Stimulated activated naive CD8-positive, alpha-beta T cell treated with anti-CD3 and anti-CD28 coated beads, Interleukin-15, Interleukin-2, amounts not matched to agents 100 U/mL and 50 U/mL, for 24 hours (primary cell): ENCODE measurements at regions not wholly inside any gene's neighbourhood (a gene's known extent, or its start where the extent isn't known, plus 50 kb on each side); places are given as distances from the start of the nearest gene placed in this dataset.
A peak's percentile ranks its signal among the peaks of the same experiment; 100 is the strongest.

Experiments used
- ATAC-seq: fragments of 150-1000 bp; cut with Tn5 transposase; one replicate; pipeline ENCODE4 v1.10.0; 2021
- DNase-seq: peaks from one replicate; pipeline ENCODE4 v3.0.0; 2021

GRCh38 chr20:63116412-63117106 is 99.4 kb downstream of the YTHDF1 start:
- DNase-seq (no peak), ATAC-seq (no peak)

- DNase-seq (no peak), ATAC-seq (no peak)
These were observed 100.1 kb downstream of the YTHDF1 start for GRCh38 chr20:63115651-63116411.

- ATAC-seq (no peak), DNase-seq (no peak)
These were observed 101.1 kb downstream of the YTHDF1 start for GRCh38 chr20:63114693-63115311.

GRCh38 chr20:63114006-63114692 is 101.8 kb downstream of the YTHDF1 start:
- no peak for ATAC-seq
- DNase-seq: no peak

- no peak for DNase-seq
- ATAC-seq: no peak
These were observed 103.3 kb downstream of the YTHDF1 start for GRCh38 chr20:63112491-63113219.

GRCh38 chr20:63108247-63108646 is 101.5 kb upstream of the BHLHE23 start:
- no peak for DNase-seq
- no peak for ATAC-seq

GRCh38 chr20:63107449-63108200 is 100.9 kb upstream of the BHLHE23 start:
- no peak for ATAC-seq
- no peak for DNase-seq

GRCh38 chr20:63106765-63107448 is 100.1 kb upstream of the BHLHE23 start:
- DNase-seq (no peak), ATAC-seq (no peak)

GRCh38 chr20:63106108-63106764 is 99.5 kb upstream of the BHLHE23 start:
- DNase-seq (no peak), ATAC-seq (no peak)

- DNase-seq: no peak
- no peak for ATAC-seq
These were observed 98.7 kb upstream of the BHLHE23 start for GRCh38 chr20:63105211-63106107.

GRCh38 chr20:63104312-63105181 is 97.8 kb upstream of the BHLHE23 start:
- no peak for ATAC-seq
- no peak for DNase-seq

GRCh38 chr20:63103402-63104311 is 96.9 kb upstream of the BHLHE23 start:
- no peak for ATAC-seq

GRCh38 chr20:63102721-63103375 is 96.1 kb upstream of the BHLHE23 start:
- ATAC-seq: peak; percentile 56
- DNase-seq: peak; percentile 75

More at GRCh38 chr20:63103402-63104311, 96.9 kb upstream of the BHLHE23 start:
- DNase-seq: no peak

- ATAC-seq (peak; percentile 72), DNase-seq (peak; percentile 67)
These were observed 95.3 kb upstream of the BHLHE23 start for GRCh38 chr20:63101781-63102720.
